ENCODE measurements at regions not wholly inside any gene's neighbourhood (a gene's known extent, or its start where the extent isn't known, plus 50 kb on each side); places are given as distances from the start of the nearest gene placed in this dataset.

DNA sequence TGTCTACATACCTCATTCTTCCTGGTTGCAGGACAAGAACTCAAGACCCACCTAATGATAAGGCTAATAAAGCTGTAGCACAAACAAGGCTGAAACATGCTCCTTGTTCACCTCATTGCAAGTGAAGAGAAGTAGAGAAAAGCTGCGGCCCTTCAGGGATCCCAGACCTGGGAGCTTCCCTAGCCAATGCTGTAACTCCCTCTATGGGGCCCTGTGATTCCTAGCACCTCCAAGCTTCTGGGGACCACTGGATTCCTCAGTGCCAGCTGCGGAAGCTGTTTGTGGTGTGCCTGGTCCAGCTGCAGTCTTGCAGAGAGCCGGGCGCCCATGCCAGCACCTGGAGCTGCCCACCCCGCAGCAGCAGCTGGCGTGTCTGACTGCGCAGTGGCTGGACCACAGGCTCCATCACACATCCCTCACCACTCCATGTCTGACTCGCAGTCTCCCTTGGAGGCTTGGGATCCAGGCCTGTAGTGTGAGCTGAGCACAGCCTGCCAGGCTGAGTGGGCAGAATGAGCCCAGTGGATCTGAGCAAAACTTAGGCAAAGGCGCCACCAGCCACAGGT is 737.2 kb upstream of the GJE1 start:
- WGBS, 2 experiments (ENCODE audit: insufficient coverage in 1 of 2, insufficient read length in 1 of 2), result 95 to 100% methylated on average over 2 to 9 of the region's 9 CpGs
- no peaks in the 10 kb centered on the region for H3K27me3 Mint-ChIP-seq (ENCODE audit: insufficient read depth)
- H3K4me1 Mint-ChIP-seq, result no peaks in the 10 kb centered on the region
- DNase-seq, result peak; percentile 38
- TF ChIP-seq, protein P1, sequence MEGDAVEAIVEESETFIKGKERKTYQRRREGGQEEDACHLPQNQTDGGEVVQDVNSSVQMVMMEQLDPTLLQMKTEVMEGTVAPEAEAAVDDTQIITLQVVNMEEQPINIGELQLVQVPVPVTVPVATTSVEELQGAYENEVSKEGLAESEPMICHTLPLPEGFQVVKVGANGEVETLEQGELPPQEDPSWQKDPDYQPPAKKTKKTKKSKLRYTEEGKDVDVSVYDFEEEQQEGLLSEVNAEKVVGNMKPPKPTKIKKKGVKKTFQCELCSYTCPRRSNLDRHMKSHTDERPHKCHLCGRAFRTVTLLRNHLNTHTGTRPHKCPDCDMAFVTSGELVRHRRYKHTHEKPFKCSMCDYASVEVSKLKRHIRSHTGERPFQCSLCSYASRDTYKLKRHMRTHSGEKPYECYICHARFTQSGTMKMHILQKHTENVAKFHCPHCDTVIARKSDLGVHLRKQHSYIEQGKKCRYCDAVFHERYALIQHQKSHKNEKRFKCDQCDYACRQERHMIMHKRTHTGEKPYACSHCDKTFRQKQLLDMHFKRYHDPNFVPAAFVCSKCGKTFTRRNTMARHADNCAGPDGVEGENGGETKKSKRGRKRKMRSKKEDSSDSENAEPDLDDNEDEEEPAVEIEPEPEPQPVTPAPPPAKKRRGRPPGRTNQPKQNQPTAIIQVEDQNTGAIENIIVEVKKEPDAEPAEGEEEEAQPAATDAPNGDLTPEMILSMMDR (conservative IDR thresholded peaks at IDR 0.05), result no peak
- no peaks in the 10 kb centered on the region for H3K36me3 Mint-ChIP-seq (ENCODE audit: low read depth)
- H3K4me3 Mint-ChIP-seq, result no peak overlapping the region
- Histone ChIP-seq H3K4me3 (ENCODE audit: low read length) (no peak overlapping the region), H3K27ac (ENCODE audit: low read depth, low read length) (no peak overlapping the region), H3K27me3 (ENCODE audit: control insufficient read depth, insufficient read depth, low read length, poor library complexity, severe bottlenecking) (no peaks in the 10 kb centered on the region), H3K9me3 (ENCODE audit: control insufficient read depth, low read length) (no peaks in the 10 kb centered on the region), H3K9ac (ENCODE audit: extremely low read depth, low read length, poor library complexity, severe bottlenecking) (no peak overlapping the region), H3K4me1 (ENCODE audit: control insufficient read depth, insufficient read depth, low read length) (no peaks in the 10 kb centered on the region), H3K36me3 (ENCODE audit: control insufficient read depth, insufficient read depth, low read length) (no peaks in the 10 kb centered on the region)
- no peak overlapping the region for H3K27ac Mint-ChIP-seq
- H3K9me3 Mint-ChIP-seq, result peaks cover 5% of the 10 kb centered on the region

DNA sequence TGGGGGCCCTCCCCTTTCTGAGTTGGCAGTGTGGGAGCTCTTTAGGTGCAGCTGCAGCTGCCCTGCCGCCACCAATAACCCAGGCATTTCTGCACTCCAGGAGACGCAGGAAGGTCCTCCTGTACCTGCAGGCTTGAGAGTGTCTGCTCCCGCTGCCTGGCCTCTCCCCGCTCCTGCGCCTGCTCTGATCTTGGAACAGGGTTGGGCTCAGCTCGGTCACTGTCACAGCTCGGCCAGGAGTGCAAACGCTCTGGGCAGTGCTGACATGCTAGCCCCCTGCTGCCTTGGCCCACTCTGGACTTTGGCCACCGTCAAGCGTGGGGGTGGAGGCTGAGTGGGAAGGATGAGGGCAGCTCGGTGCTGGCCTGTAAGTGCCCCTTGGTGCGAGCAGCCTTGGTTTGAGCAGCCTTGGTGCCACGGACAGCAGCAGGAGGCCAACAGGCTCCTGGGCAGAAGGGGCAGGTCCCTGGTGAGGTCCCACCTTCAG is 738.1 kb upstream of the GJE1 start:
- 93% methylated on average over 9 to 13 of the region's 13 CpGs for WGBS, 2 experiments (ENCODE audit: insufficient coverage in 1 of 2, insufficient read length in 1 of 2)
- DNase-seq, result no peak
- H3K9me3 Mint-ChIP-seq, result peaks cover 5% of the 10 kb centered on the region
- H3K27me3 ChIP-seq (ENCODE audit: control insufficient read depth, insufficient read depth, low read length, poor library complexity, severe bottlenecking), result no peaks in the 10 kb centered on the region
- no peak overlapping the region for H3K27ac ChIP-seq (ENCODE audit: low read depth, low read length)
- no peak overlapping the region for H3K4me3 ChIP-seq (ENCODE audit: low read length)
- no peaks in the 10 kb centered on the region for H3K27me3 Mint-ChIP-seq (ENCODE audit: insufficient read depth)
- no peaks in the 10 kb centered on the region for H3K36me3 ChIP-seq (ENCODE audit: control insufficient read depth, insufficient read depth, low read length)
- H3K4me3 Mint-ChIP-seq, result no peak overlapping the region
- no peaks in the 10 kb centered on the region for H3K4me1 Mint-ChIP-seq
- no peaks in the 10 kb centered on the region for H3K36me3 Mint-ChIP-seq (ENCODE audit: low read depth)
- H3K4me1 ChIP-seq (ENCODE audit: control insufficient read depth, insufficient read depth, low read length), result no peaks in the 10 kb centered on the region
- no peak overlapping the region for H3K27ac Mint-ChIP-seq
- H3K9ac ChIP-seq (ENCODE audit: extremely low read depth, low read length, poor library complexity, severe bottlenecking), result no peak overlapping the region
- H3K9me3 ChIP-seq (ENCODE audit: control insufficient read depth, low read length), result no peaks in the 10 kb centered on the region
- TF ChIP-seq, protein P1 (conservative IDR thresholded peaks at IDR 0.05), result no peak

DNA sequence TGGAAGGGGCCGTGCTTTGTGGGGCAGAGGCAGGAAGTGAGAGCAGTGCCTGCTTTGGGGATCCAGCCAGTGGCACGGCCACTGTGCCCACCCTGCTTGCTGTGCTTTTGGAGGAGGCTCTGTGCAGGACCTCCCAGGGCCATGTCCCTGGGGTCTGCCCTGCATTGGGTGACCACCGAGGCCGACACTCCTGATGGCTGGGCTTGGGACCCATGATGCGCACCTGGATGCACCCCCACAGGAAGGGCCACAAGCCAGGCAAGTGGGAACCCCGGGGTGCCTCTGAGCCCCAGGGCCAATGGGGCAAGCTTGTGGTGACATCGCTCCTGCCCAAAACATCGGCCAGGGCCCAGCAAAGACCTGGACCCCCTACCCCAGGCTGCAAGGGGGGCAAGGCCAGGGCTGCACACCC is 738.6 kb upstream of the GJE1 start:
- H3K4me1 Mint-ChIP-seq, result no peaks in the 10 kb centered on the region
- WGBS, 2 experiments (ENCODE audit: insufficient coverage in 1 of 2, insufficient read length in 1 of 2), result 95 to 100% methylated on average over 1 to 8 of the region's 8 CpGs
- TF ChIP-seq, protein P1 (conservative IDR thresholded peaks at IDR 0.05), result no peak
- H3K27me3 Mint-ChIP-seq (ENCODE audit: insufficient read depth), result no peaks in the 10 kb centered on the region
- Histone ChIP-seq H3K9ac (ENCODE audit: extremely low read depth, low read length, poor library complexity, severe bottlenecking) (no peak overlapping the region), H3K27me3 (ENCODE audit: control insufficient read depth, insufficient read depth, low read length, poor library complexity, severe bottlenecking) (no peaks in the 10 kb centered on the region), H3K36me3 (ENCODE audit: control insufficient read depth, insufficient read depth, low read length) (no peaks in the 10 kb centered on the region), H3K4me1 (ENCODE audit: control insufficient read depth, insufficient read depth, low read length) (no peaks in the 10 kb centered on the region), H3K27ac (ENCODE audit: low read depth, low read length) (no peak overlapping the region), H3K9me3 (ENCODE audit: control insufficient read depth, low read length) (no peaks in the 10 kb centered on the region), H3K4me3 (ENCODE audit: low read length) (no peak overlapping the region)
- no peak overlapping the region for H3K4me3 Mint-ChIP-seq
- peaks cover 5% of the 10 kb centered on the region for H3K9me3 Mint-ChIP-seq
- H3K36me3 Mint-ChIP-seq (ENCODE audit: low read depth), result no peaks in the 10 kb centered on the region
- H3K27ac Mint-ChIP-seq, result no peak overlapping the region
- no peak for DNase-seq

All from endodermal cell (in vitro differentiated cells).